A172 (cell line): ENCODE measurements at regions not wholly inside any gene's neighbourhood (a gene's known extent, or its start where the extent isn't known, plus 50 kb on each side); places are given as distances from the start of the nearest gene placed in this dataset.

ENCODE experiments used
- DNase-seq: peaks from one replicate; pipeline ENCODE4 v3.0.0-alpha.2; 2015; ENCODE audit warnings: low spot score

GRCh38 chr19:5218255-5218855 is 122.3 kb downstream of the PTPRS start:
- no peak for DNase-seq

- DNase-seq = no peak
These were observed 123.4 kb downstream of the PTPRS start for GRCh38 chr19:5217171-5217570.

- DNase-seq = no peak
These were observed 124.3 kb downstream of the PTPRS start for GRCh38 chr19:5216141-5216847.

GRCh38 chr19:5215431-5215830 is 125.2 kb downstream of the PTPRS start:
- no peak for DNase-seq

GRCh38 chr19:5214902-5215301 is 125.7 kb downstream of the PTPRS start:
- DNase-seq = no peak

GRCh38 chr19:5214371-5214770 is 126.2 kb downstream of the PTPRS start:
- DNase-seq = no peak

DNA sequence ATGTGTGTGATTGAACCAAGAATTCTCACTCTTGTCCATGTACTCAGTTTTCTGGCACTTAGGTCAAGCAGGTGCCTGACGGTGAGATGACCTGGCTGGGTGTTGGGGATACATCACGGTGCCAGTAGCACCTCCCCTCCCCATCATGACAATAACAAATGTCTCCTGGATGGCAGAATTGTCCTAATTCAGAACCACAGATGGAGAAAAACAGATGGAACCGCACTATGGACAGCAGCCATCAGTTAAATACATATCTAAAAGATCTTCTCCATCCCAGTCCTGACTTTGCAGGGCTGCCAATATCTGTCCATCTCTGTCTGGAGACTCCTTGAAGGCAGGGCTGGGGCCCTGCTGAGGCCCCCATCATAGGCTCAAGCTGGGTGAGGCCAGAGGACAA is 126.9 kb downstream of the PTPRS start:
- DNase-seq = no peak

DNA sequence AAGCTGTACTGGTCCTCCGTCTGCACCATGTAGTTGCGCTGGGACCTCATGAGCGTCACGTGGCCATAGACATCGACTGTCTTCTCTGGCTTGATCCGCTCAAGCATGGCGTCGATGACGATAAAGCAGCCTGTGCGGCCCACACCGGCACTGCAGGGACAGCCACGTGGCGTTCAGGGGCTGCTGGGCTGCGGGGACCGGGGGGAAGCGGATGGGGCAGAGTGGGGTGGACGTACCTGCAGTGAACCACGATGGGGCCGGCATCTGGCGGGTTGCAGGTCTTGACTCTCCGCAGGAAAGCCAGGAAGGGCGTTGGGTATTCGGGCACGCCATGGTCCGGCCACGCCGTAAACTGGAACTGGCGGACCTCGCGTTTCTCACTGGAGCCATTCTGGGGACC is 128.5 kb downstream of the PTPRS start:
- DNase-seq = no peak

DNA sequence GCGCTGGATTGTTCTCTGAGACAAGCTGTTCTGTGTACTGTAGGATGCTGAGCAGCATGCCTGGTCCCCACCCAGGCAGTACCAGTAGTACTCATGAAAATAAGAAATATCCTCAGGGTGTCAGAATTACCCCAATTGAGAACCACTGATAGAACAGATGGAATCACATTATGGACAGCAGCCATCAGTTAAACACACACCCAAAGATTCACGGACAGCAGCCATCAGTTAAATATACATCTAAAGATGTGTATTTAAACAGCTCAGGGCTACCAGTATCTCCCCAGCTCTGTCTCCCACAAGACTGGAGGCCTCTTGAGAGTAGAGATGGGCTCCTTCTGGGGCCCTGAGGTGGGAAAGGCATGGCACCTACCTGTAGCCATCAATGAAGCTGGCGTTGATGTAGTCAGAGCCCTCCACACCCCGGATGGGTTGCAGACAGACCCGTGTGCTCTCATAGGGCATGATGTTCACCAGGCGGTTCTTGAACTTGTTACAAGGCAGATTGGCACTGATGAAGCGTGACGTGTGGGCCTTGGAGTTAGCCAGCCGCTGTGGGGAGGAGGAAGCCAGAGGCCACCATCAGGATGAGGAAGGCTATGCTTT is 129.3 kb downstream of the PTPRS start:
- DNase-seq = no peak

DNA sequence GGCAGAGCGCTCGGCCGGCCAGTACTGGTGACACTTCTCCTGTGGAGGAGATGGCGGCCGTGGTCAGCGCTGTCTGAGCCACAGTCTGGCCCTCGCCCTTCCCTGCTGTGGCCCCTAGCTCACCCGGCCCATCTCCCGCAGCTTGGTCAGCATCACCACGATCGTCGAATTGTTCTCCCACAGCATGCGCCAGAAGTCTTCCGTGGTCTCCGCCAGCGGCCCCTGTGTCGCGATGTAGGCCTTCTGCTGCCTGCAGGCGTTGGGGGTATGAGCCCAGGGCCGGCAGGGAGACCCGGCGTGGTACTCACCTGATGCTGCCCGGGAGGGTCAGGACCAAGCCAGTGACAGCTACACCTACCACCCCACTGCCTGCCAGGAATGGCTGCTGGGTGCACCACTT is 130.1 kb downstream of the PTPRS start:
- DNase-seq = no peak

GRCh38 chr19:5207806-5208205 is 132.8 kb downstream of the PTPRS start:
- no peak for DNase-seq

- DNase-seq = no peak
These were observed 133.9 kb downstream of the PTPRS start for GRCh38 chr19:5206751-5207075.

DNA sequence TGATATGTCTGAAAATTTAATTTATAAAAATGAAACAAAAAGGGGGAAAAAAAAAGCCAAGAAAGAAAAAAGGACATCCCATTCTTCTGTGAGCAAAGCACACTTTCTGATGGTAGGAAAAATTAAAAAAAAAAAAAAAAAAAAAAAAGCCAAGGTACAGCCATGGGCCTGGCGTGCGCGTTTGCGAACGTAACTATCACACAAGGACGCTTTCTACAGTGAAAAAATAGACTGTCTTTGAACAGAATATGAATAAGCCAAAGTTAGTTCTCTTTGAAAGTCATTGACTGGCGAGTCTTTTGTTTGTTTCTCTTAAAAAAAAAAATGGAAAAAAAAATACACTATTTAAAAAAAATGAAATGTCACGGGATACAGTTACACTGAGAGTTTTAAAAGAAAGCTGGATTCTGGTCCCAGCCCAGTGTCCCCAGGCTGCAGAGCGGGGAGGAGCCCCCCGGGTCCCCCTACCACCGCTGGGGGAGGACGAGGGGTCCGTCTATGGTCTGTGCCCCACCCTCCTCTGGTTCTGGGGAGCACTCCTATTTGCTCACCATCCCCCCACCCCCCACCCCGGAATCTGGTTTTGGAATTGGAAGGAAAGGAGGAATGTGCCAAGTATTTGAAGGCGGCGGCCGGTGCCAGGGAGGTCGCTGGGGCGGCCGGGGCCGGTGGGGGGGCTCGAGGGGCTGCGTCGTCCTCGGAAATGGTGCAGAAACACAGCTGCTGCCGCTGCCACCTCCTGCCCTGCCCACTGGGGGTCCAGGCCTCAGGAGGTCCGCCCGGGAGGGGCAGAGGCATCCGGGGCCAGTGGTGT is 134.5 kb downstream of the PTPRS start:
- DNase-seq = no peak

GRCh38 chr19:5205381-5205780 is 135.2 kb downstream of the PTPRS start:
- DNase-seq = no peak

- DNase-seq = no peak
These were observed 136.4 kb downstream of the PTPRS start for GRCh38 chr19:5204212-5204611.
